GM12891 (cell line): ENCODE measurements at regions not wholly inside any gene's neighbourhood (a gene's known extent, or its start where the extent isn't known, plus 50 kb on each side); places are given as distances from the start of the nearest gene placed in this dataset.

ENCODE experiments used
- POLR2A ChIP-seq: IDR thresholded peaks from 2 replicates; pipeline ENCODE4 v1.6.1; 2011; ENCODE audit warnings: low read depth, low read length, control low read depth
- POLR2AphosphoS5 ChIP-seq: IDR thresholded peaks from 2 replicates; pipeline ENCODE4 v1.6.1; 2011; ENCODE audit warnings: low read depth, low read length, control low read depth
- POU2F2 ChIP-seq: IDR thresholded peaks from 2 replicates; pipeline ENCODE4 v1.6.1; 2011; ENCODE audit warnings: low read depth, mild to moderate bottlenecking, control low read depth, low read length, moderate library complexity
- SPI1 ChIP-seq: IDR thresholded peaks from 2 replicates; pipeline ENCODE4 v1.6.1; 2011; ENCODE audit warnings: low read depth, low read length, control low read depth
- TAF1 ChIP-seq: IDR thresholded peaks from 2 replicates; pipeline ENCODE4 v1.6.1; 2011; ENCODE audit warnings: low read depth, low read length, control low read depth

- TF ChIP-seq TAF1 (no peak), POLR2A (no peak), POLR2AphosphoS5 (no peak), POU2F2 (no peak), SPI1 (no peak)
Observed at GRCh38 chr11:116519499-116519898, 253.3 kb downstream of the BUD13 start.
